ENCODE measurements at regions not wholly inside any gene's neighbourhood (a gene's known extent, or its start where the extent isn't known, plus 50 kb on each side); places are given as distances from the start of the nearest gene placed in this dataset.

DNA sequence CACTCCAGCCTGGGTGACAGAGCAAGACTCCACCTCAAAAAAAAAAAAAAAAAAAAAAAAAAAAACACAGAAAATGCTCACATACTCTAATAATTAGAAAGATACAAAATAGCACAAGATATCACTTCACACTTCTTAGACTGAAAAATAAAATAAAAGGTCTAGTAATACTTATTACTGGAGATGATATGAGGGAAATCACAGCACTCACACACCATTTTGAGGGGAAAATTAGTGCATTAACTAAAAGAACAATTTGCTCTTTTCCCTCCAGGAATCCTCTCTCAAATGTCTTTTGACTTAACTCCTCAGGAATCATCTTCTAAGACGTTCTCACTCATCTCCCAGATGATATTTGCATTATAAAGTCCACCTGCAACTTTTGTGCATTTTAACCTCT lies 697.9 kb upstream of the SOX9 start:
- H3K27ac ChIP-seq (ENCODE audit: low read length), result no peak overlapping the region
- H3K36me3 ChIP-seq (ENCODE audit: control insufficient read depth, insufficient read depth, low read length), result no peaks in the 10 kb centered on the region
- H3K4me3 ChIP-seq (ENCODE audit: low read length), result no peak overlapping the region
- no CpG with 5 or more reads among the region's 1 CpG for WGBS (ENCODE audit: insufficient coverage, insufficient read length)
- no peaks in the 10 kb centered on the region for H3K27me3 ChIP-seq (ENCODE audit: control insufficient read depth, insufficient read depth, low read length)
- DNase-seq (ENCODE audit: low read depth, low spot score), result no peak
- no peaks in the 10 kb centered on the region; the same call in 1 of the 2 replicates for H3K4me1 ChIP-seq (ENCODE audit: control insufficient read depth, insufficient read depth, low read length)
- no peaks in the 10 kb centered on the region for H3K9me3 ChIP-seq (ENCODE audit: control insufficient read depth, insufficient read depth, low read length)

DNA sequence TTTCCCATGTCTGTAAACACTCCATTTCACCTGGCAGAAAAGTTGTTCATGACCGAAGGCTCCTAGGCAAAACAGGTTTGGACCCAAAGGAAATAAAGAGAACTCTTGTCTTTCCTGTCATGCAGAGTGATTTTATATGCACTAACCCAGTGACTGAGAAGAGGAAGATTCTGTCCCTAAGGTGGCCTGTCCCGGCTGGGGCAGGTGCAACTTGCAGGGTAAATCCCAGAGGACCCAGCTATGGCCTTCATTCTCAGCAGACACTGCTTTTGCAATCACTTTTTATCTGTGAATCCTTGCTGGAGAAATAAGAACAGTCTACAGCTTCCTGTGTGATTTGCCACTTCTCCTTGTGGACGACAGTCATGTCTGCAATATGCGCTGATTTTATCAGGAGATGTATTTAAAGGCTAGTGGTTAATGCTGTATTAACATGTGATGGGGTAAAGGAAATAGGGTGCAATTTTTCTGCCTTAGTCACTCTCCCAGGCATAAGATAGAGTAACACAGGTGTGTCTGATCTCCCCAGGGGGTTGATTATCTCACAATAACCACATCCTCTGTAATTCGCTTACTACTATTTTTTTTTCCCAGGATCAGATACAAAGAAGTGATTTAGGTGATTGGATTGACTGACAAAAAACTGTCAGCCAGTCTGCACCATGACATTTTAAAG lies 696.8 kb upstream of the SOX9 start:
- DNase-seq (ENCODE audit: low read depth, low spot score), result peak; percentile 2
- Histone ChIP-seq H3K9me3 (ENCODE audit: control insufficient read depth, insufficient read depth, low read length) (no peaks in the 10 kb centered on the region), H3K27ac (ENCODE audit: low read length) (no peak overlapping the region), H3K36me3 (ENCODE audit: control insufficient read depth, insufficient read depth, low read length) (no peaks in the 10 kb centered on the region), H3K4me3 (ENCODE audit: low read length) (no peak overlapping the region), H3K4me1 (ENCODE audit: control insufficient read depth, insufficient read depth, low read length) (no peaks in the 10 kb centered on the region; the same call in 1 of the 2 replicates), H3K27me3 (ENCODE audit: control insufficient read depth, insufficient read depth, low read length) (no peaks in the 10 kb centered on the region)
- no CpG with 5 or more reads among the region's 5 CpGs for WGBS (ENCODE audit: insufficient coverage, insufficient read length)

DNA sequence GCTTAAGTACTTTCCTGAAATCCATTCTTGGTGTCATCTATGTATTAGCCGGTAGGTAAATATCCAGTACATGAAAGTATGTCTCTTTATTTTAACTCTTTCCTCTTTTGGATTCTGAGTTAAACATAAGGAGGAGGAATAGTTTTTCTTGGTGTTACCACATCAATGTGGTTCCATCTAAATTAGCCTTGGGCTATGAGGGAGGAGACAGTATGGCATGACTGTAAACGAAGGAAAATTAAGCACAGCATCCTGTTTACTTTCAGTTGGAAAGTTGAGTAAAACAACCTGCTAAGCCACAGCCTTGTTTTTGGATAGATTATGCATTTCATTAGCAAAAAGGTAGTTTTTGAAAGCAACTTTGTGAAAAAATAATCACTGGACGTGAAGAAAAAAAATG lies 693.0 kb upstream of the SOX9 start:
- no peaks in the 10 kb centered on the region for H3K9me3 ChIP-seq (ENCODE audit: control insufficient read depth, insufficient read depth, low read length)
- H3K27ac ChIP-seq (ENCODE audit: low read length), result no peak overlapping the region
- DNase-seq (ENCODE audit: low read depth, low spot score), result no peak
- H3K4me1 ChIP-seq (ENCODE audit: control insufficient read depth, insufficient read depth, low read length), result no peaks in the 10 kb centered on the region; the same call in 1 of the 2 replicates
- no peak overlapping the region for H3K4me3 ChIP-seq (ENCODE audit: low read length)
- H3K27me3 ChIP-seq (ENCODE audit: control insufficient read depth, insufficient read depth, low read length), result no peaks in the 10 kb centered on the region
- WGBS (ENCODE audit: insufficient coverage, insufficient read length), result no CpG with 5 or more reads among the region's 3 CpGs
- H3K36me3 ChIP-seq (ENCODE audit: control insufficient read depth, insufficient read depth, low read length), result no peaks in the 10 kb centered on the region

DNA sequence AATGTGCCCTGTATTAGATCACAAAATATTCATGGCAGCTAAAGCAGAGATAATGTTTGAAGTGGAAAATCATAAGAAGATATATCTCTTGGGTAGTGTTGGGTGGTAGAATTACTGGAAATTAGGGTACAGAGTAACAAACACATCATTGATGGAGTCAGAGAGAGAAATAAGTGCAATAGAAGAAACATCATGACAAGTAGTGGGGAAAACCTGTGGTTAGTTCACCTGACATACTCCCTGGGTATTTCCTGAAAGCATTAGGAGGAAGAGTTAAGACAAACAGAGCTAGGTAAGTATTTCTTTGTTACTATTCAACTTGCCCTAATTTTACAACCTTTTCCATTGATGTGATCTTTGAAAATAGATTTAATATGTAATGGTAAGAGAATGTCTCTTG lies 691.9 kb upstream of the SOX9 start:
- Histone ChIP-seq H3K4me1 (ENCODE audit: control insufficient read depth, insufficient read depth, low read length) (no peaks in the 10 kb centered on the region), H3K27me3 (ENCODE audit: control insufficient read depth, insufficient read depth, low read length) (no peaks in the 10 kb centered on the region), H3K9me3 (ENCODE audit: control insufficient read depth, insufficient read depth, low read length) (no peaks in the 10 kb centered on the region), H3K27ac (ENCODE audit: low read length) (no peak overlapping the region), H3K36me3 (ENCODE audit: control insufficient read depth, insufficient read depth, low read length) (no peaks in the 10 kb centered on the region), H3K4me3 (ENCODE audit: low read length) (no peak overlapping the region)
- DNase-seq (ENCODE audit: low read depth, low spot score), result no peak

DNA sequence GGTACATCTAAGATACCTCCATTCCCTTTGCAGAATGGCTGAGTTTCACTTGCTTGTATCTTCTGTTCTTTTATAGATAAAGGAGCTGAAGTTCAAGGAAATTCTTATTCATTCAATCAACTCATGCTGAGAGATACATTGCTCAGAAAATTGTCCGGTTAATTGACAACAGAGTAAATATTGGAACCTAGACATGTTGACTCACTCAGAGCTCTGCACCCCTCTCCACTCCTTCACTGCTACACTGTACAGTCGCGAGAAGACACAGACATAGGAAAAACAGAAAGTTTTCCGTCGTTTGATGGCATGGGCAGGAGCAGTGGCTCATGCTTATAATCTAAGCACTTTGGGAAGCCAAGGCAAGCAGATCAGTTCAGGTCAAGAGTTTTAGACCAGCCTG lies 690.5 kb upstream of the SOX9 start:
- Histone ChIP-seq H3K36me3 (ENCODE audit: control insufficient read depth, insufficient read depth, low read length) (no peaks in the 10 kb centered on the region), H3K4me1 (ENCODE audit: control insufficient read depth, insufficient read depth, low read length) (no peaks in the 10 kb centered on the region), H3K4me3 (ENCODE audit: low read length) (no peak overlapping the region), H3K27me3 (ENCODE audit: control insufficient read depth, insufficient read depth, low read length) (no peaks in the 10 kb centered on the region), H3K27ac (ENCODE audit: low read length) (no peak overlapping the region), H3K9me3 (ENCODE audit: control insufficient read depth, insufficient read depth, low read length) (no peaks in the 10 kb centered on the region)
- WGBS (ENCODE audit: insufficient coverage, insufficient read length), result no CpG with 5 or more reads among the region's 5 CpGs
- DNase-seq (ENCODE audit: low read depth, low spot score), result no peak

DNA sequence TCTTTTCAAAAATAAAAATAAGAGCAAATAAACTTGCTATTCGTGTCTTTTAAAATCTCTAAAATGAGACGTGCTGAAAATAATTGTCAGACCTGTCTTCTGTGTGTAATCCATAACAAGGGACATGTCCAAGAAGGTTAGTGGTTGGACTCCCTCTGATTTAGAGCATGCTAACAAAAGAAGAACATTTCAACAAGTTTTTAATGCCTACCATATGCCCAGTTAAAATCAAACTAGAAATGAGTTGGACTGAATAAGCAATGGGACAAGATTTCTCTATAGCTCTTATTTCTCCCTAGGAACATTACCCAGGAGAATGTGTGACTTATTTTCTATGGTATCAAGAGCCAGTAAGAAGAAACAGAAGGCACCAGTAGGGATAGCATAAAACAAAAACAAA lies 689.7 kb upstream of the SOX9 start:
- Histone ChIP-seq H3K27ac (ENCODE audit: low read length) (no peak overlapping the region), H3K4me3 (ENCODE audit: low read length) (no peak overlapping the region), H3K36me3 (ENCODE audit: control insufficient read depth, insufficient read depth, low read length) (no peaks in the 10 kb centered on the region), H3K27me3 (ENCODE audit: control insufficient read depth, insufficient read depth, low read length) (no peaks in the 10 kb centered on the region), H3K4me1 (ENCODE audit: control insufficient read depth, insufficient read depth, low read length) (no peaks in the 10 kb centered on the region), H3K9me3 (ENCODE audit: control insufficient read depth, insufficient read depth, low read length) (no peaks in the 10 kb centered on the region)
- WGBS (ENCODE audit: insufficient coverage, insufficient read length), result no CpG with 5 or more reads among the region's 2 CpGs
- DNase-seq (ENCODE audit: low read depth, low spot score), result no peak

DNA sequence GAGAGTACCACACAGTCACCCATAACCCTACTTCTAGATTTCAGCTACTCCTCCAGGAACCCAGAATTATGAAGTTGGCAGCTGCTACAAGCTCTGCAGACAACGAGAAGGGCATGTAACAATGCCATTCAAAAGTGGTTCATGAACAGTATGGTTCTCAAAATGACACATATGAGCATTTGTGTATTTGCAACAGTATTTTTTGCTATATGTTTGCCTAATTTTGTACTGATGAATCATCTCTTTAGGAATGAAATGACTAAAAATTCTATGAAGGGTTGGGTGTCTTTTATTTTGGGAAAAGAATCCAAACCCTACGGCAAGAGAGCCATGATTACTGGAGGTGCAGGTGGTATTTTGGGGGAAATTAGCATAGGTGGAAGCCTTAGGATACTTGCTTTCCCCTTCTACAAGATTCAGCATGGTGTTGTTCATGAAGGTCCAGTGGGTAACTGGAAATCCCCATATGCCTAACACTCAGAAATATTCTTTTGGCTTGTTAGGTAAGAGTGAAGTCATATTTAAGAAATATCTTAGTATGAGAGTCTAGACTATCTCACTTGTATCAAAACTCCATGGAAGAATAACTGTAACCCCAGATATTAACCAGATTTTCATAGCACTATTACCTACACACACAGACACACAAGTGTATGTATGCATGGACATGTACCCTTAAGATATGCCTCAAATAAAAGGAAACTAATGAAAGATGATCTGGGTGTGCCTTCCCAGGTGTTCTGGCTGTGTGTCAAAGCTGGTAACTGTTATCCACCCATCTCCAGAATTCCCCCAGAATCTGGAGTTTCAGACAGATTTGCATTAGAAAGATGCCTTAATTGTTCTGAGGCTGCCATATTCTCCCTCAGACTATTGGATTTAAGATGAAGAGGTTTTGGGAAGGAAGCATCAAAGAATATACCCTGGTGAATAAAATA lies 688.2 kb upstream of the SOX9 start:
- no peaks in the 10 kb centered on the region for H3K4me1 ChIP-seq (ENCODE audit: control insufficient read depth, insufficient read depth, low read length)
- no CpG with 5 or more reads among the region's 2 CpGs for WGBS (ENCODE audit: insufficient coverage, insufficient read length)
- DNase-seq (ENCODE audit: low read depth, low spot score), result no peak

DNA sequence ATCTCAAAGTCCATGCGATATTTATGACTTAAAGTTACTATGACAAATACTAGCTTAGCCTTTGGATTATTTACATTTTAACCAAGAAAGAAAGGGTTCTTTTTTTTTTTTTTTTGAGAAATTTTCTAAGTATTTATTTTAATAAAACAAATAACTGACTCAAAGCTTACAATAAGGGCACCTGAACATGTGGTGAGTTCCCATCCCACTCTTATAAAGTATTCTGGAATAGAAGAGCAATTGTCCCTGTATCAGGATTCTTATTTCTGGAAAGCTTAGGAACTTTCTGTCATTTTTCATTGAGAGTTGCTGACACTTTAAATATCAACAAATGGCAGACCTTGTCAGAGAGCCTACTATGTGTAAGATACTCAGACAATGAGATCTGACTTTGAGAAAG lies 686.1 kb upstream of the SOX9 start:
- no peaks in the 10 kb centered on the region for H3K27me3 ChIP-seq (ENCODE audit: control insufficient read depth, insufficient read depth, low read length)
- WGBS (ENCODE audit: insufficient coverage, insufficient read length), result no CpG with 5 or more reads among the region's 1 CpG
- no peaks in the 10 kb centered on the region for H3K9me3 ChIP-seq (ENCODE audit: control insufficient read depth, insufficient read depth, low read length)
- no peaks in the 10 kb centered on the region for H3K36me3 ChIP-seq (ENCODE audit: control insufficient read depth, insufficient read depth, low read length)
- H3K27ac ChIP-seq (ENCODE audit: low read length), result no peak overlapping the region
- H3K4me3 ChIP-seq (ENCODE audit: low read length), result no peak overlapping the region
- no peaks in the 10 kb centered on the region for H3K4me1 ChIP-seq (ENCODE audit: control insufficient read depth, insufficient read depth, low read length)
- DNase-seq (ENCODE audit: low read depth, low spot score), result no peak

More for the DNA sequence above, 688.2 kb upstream of the SOX9 start:
- no peaks in the 10 kb centered on the region for H3K36me3 ChIP-seq (ENCODE audit: control insufficient read depth, insufficient read depth, low read length)
- no peak overlapping the region for H3K4me3 ChIP-seq (ENCODE audit: low read length)
- no peaks in the 10 kb centered on the region for H3K9me3 ChIP-seq (ENCODE audit: control insufficient read depth, insufficient read depth, low read length)
- no peaks in the 10 kb centered on the region for H3K27me3 ChIP-seq (ENCODE audit: control insufficient read depth, insufficient read depth, low read length)
- no peak overlapping the region for H3K27ac ChIP-seq (ENCODE audit: low read length)

DNA sequence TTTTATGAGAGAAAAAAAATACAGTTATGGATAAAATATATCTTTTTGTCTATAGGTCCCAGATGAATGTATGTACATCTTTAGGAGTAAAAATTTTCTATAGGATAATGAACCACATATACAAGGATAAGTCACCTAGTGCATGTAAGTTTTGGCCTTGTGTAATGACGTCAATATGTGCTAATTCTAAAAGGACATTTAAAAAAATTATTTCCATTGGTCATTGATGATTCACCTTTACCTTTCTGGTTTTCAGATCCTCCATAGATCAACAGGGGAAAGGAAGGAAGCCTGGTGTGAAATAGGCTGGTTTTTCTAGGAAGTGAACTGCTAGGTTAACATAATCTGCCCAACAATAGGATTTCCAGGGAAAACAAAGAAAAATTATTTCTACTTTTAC lies 684.3 kb upstream of the SOX9 start:
- Histone ChIP-seq H3K27ac (ENCODE audit: low read length) (no peak overlapping the region), H3K36me3 (ENCODE audit: control insufficient read depth, insufficient read depth, low read length) (no peaks in the 10 kb centered on the region), H3K9me3 (ENCODE audit: control insufficient read depth, insufficient read depth, low read length) (no peaks in the 10 kb centered on the region), H3K4me1 (ENCODE audit: control insufficient read depth, insufficient read depth, low read length) (no peaks in the 10 kb centered on the region), H3K27me3 (ENCODE audit: control insufficient read depth, insufficient read depth, low read length) (no peaks in the 10 kb centered on the region), H3K4me3 (ENCODE audit: low read length) (no peak overlapping the region)
- DNase-seq (ENCODE audit: low read depth, low spot score), result no peak
- WGBS (ENCODE audit: insufficient coverage, insufficient read length), result no CpG with 5 or more reads among the region's 1 CpG

DNA sequence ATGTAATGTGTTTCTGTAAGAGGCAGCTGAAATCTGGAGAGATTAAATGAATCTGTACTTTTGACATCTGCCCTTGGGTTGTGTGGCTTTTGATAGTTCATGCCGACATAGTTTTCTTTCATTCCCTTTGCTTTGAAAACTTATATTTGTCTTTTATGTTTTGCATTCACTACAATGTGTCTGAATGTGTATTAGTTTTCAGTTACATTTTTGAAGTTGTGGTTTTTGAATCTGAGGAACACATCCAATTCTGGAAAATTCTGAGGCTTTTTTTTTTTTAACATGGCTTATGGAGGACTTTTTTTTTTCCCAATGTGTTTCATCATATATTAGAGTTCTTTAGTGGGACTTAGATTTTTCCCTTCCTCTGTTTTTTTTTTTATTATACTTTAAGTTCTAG lies 683.7 kb upstream of the SOX9 start:
- no CpG with 5 or more reads among the region's 1 CpG for WGBS (ENCODE audit: insufficient coverage, insufficient read length)
- no peaks in the 10 kb centered on the region for H3K4me1 ChIP-seq (ENCODE audit: control insufficient read depth, insufficient read depth, low read length)
- no peaks in the 10 kb centered on the region for H3K36me3 ChIP-seq (ENCODE audit: control insufficient read depth, insufficient read depth, low read length)
- H3K27me3 ChIP-seq (ENCODE audit: control insufficient read depth, insufficient read depth, low read length), result no peaks in the 10 kb centered on the region
- H3K4me3 ChIP-seq (ENCODE audit: low read length), result no peak overlapping the region
- H3K9me3 ChIP-seq (ENCODE audit: control insufficient read depth, insufficient read depth, low read length), result no peaks in the 10 kb centered on the region
- DNase-seq (ENCODE audit: low read depth, low spot score), result no peak
- H3K27ac ChIP-seq (ENCODE audit: low read length), result no peak overlapping the region

All from iPS DF 6.9 (cell line).